OCI-LY7 (cell line): ENCODE measurements at regions not wholly inside any gene's neighbourhood (a gene's known extent, or its start where the extent isn't known, plus 50 kb on each side); places are given as distances from the start of the nearest gene placed in this dataset.

Experiments
- EZH2phosphoT487 ChIP-seq: fragments of 200-600 bp; sonication (generic); IDR thresholded peaks from 2 replicates; pipeline ENCODE4 v1.6.1; 2018; ENCODE audit warnings: low read depth, borderline replicate concordance, mild to moderate bottlenecking, mixed run types, antibody characterized with exemption, low read length, moderate library complexity, mixed read lengths
- TF ChIP-seq, protein P1 (sequence below): fragments of 200-600 bp; sonication (generic); conservative IDR thresholded peaks from 2 replicates; pipeline ENCODE4 v1.5.1; 2014; ENCODE audit warnings: mild to moderate bottlenecking, antibody characterized with exemption, low read length, moderate library complexity, mixed read lengths

DNA sequence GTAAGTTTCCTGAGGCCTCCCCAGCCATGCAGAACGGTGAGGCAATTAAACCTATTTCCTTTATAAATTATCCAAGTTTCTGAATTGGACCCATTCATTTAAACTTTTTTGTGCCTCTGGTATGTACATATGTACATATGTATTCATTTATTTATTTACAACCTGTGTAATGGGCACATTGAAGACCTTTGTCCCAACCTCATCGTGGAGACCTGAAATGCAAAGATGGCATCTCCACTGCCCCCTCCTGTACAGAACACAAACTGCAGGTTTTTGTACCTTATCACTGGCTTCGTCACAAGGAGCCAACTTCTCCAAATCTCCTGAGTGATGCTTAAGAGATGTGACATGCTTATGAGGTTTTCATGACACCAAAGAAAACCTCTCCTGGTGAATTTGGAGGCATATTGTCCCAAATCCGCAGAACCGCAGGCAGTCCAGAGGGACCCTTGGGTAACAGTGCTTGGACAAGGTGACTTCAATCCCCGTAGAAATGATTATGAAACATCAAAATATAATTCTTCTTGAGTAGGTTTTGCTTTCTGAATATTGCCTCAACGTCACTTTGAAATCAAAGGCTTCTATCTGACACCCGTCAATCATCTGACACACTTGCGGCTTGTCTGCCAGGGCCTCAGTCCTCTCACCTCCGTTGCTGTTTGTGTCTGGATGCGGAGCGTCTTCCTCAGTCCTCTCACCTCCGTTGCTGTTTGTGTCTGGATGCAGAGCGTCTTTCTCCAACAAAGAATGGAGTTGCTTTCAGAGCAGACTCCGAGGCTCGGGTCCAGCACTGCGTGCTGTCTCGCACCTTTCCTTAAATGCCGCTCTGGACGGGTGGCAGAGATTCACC lies 135.0 kb upstream of the IRX4 start:
- TF ChIP-seq, protein P1, sequence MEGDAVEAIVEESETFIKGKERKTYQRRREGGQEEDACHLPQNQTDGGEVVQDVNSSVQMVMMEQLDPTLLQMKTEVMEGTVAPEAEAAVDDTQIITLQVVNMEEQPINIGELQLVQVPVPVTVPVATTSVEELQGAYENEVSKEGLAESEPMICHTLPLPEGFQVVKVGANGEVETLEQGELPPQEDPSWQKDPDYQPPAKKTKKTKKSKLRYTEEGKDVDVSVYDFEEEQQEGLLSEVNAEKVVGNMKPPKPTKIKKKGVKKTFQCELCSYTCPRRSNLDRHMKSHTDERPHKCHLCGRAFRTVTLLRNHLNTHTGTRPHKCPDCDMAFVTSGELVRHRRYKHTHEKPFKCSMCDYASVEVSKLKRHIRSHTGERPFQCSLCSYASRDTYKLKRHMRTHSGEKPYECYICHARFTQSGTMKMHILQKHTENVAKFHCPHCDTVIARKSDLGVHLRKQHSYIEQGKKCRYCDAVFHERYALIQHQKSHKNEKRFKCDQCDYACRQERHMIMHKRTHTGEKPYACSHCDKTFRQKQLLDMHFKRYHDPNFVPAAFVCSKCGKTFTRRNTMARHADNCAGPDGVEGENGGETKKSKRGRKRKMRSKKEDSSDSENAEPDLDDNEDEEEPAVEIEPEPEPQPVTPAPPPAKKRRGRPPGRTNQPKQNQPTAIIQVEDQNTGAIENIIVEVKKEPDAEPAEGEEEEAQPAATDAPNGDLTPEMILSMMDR = peak; percentile 83
- no peak for TF ChIP-seq EZH2phosphoT487
